ENCODE measurements at regions not wholly inside any gene's neighbourhood (a gene's known extent, or its start where the extent isn't known, plus 50 kb on each side); places are given as distances from the start of the nearest gene placed in this dataset.

- DNase-seq (ENCODE audit: low spot score) = no peak
Observed at GRCh38 chr11:81749245-81749644, 984.4 kb downstream of the FAM181B start.

GRCh38 chr11:81744336-81745116 is 989.1 kb downstream of the FAM181B start:
- DNase-seq (ENCODE audit: low spot score) = no peak

GRCh38 chr11:81725701-81726100 is 1008.0 kb downstream of the FAM181B start:
- no peak for DNase-seq (ENCODE audit: low spot score)

GRCh38 chr11:81717695-81718094 is 1016.0 kb downstream of the FAM181B start:
- DNase-seq (ENCODE audit: low spot score) = no peak

- no peak for DNase-seq (ENCODE audit: low spot score)
Observed at GRCh38 chr11:81707881-81708280, 1025.8 kb downstream of the FAM181B start.

- no peak for DNase-seq (ENCODE audit: low spot score)
Observed at GRCh38 chr11:81705283-81705682, 1028.4 kb downstream of the FAM181B start.

- no peak for DNase-seq (ENCODE audit: low spot score)
Observed at GRCh38 chr11:81700076-81700475, 1033.6 kb downstream of the FAM181B start.

- DNase-seq (ENCODE audit: low spot score) = no peak
Observed at GRCh38 chr11:81687057-81687456, 1046.6 kb downstream of the FAM181B start.

- DNase-seq (ENCODE audit: low spot score) = no peak
Observed at GRCh38 chr11:81674211-81674610, 1059.5 kb downstream of the FAM181B start.

GRCh38 chr11:81673001-81673400 is 1060.7 kb downstream of the FAM181B start:
- DNase-seq (ENCODE audit: low spot score) = no peak

- no peak for DNase-seq (ENCODE audit: low spot score)
Observed at GRCh38 chr11:81669935-81670543, 1063.6 kb downstream of the FAM181B start.

GRCh38 chr11:81658722-81659121 is 1074.9 kb downstream of the FAM181B start:
- DNase-seq (ENCODE audit: low spot score) = peak; percentile 15

GRCh38 chr11:81655351-81655750 is 1078.3 kb downstream of the FAM181B start:
- DNase-seq (ENCODE audit: low spot score) = no peak

GRCh38 chr11:81647374-81647773 is 1086.3 kb downstream of the FAM181B start:
- DNase-seq (ENCODE audit: low spot score) = no peak

- peak; percentile 25 for DNase-seq (ENCODE audit: low spot score)
Observed at GRCh38 chr11:81644239-81644840, 1089.3 kb downstream of the FAM181B start.

- DNase-seq (ENCODE audit: low spot score) = no peak
Observed at GRCh38 chr11:81634483-81634882, 1099.2 kb downstream of the FAM181B start.

GRCh38 chr11:81602508-81602907 is 1131.2 kb downstream of the FAM181B start:
- no peak for DNase-seq (ENCODE audit: low spot score)

GRCh38 chr11:81596704-81597103 is 1137.0 kb downstream of the FAM181B start:
- no peak for DNase-seq (ENCODE audit: low spot score)

GRCh38 chr11:81585390-81585933 is 1148.2 kb downstream of the FAM181B start:
- DNase-seq (ENCODE audit: low spot score) = no peak

GRCh38 chr11:81579339-81579738 is 1154.3 kb downstream of the FAM181B start:
- DNase-seq (ENCODE audit: low spot score) = no peak

GRCh38 chr11:81578571-81578970 is 1155.1 kb downstream of the FAM181B start:
- DNase-seq (ENCODE audit: low spot score) = no peak

GRCh38 chr11:81574301-81574700 is 1159.4 kb downstream of the FAM181B start:
- DNase-seq (ENCODE audit: low spot score) = no peak

GRCh38 chr11:81573367-81573766 is 1160.3 kb downstream of the FAM181B start:
- no peak for DNase-seq (ENCODE audit: low spot score)

All from germinal center (tissue), 1 donor.